Stimulated activated CD4-positive, alpha-beta T cell treated with anti-CD3 and anti-CD28 coated beads, Interleukin-2, amount 100 ng/mL, for 4 hours (primary cell): ENCODE measurements at regions not wholly inside any gene's neighbourhood (a gene's known extent, or its start where the extent isn't known, plus 50 kb on each side); places are given as distances from the start of the nearest gene placed in this dataset.

ENCODE experiments used
- DNase-seq: peaks from one replicate; pipeline ENCODE4 v3.0.0-alpha.2; 2020; ENCODE audit warnings: low read depth

DNA sequence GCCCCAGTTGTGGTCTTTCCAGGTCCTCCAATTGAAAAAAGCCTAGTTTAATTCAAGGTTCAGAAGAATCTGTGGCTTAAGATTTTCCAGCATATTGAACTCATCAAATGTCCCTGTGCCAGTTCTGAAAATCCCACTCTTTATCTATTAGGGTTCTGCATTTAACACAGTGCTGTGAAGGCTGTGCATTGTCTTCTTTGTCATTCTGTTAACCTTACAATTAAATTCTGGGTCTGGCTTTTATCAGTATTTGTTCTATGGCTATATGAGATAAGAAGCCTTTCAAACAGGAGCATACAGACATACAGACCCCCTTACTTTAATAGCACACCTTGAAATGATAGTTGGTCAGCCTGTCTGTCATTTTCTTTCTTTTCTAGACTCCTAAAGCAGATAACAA, 362.1 kb upstream of the DACH1 start:
- DNase-seq: no peak

GRCh38 chr13:72221276-72221962, 354.4 kb upstream of the DACH1 start:
- DNase-seq: no peak

GRCh38 chr13:72218966-72219365, 352.0 kb upstream of the DACH1 start:
- no peak for DNase-seq

DNA sequence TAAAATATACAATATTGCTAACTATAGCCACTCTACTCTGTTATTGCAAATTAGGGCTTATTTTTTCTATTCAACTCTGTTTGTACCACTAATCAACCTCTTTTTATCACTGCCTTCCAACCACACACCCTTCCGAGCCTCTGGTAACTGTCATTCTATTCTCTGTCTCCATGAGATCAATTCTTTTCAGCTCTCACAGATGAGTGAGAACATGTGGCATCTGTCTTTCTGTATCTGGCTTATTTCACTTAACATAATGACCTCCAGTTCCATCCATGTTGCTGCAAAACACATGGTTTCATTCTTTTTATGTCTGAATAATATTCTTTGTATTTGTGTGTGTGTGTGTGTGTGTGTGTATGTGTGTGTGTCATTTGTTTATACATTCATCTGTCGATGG, 350.1 kb upstream of the DACH1 start:
- DNase-seq: no peak

DNA sequence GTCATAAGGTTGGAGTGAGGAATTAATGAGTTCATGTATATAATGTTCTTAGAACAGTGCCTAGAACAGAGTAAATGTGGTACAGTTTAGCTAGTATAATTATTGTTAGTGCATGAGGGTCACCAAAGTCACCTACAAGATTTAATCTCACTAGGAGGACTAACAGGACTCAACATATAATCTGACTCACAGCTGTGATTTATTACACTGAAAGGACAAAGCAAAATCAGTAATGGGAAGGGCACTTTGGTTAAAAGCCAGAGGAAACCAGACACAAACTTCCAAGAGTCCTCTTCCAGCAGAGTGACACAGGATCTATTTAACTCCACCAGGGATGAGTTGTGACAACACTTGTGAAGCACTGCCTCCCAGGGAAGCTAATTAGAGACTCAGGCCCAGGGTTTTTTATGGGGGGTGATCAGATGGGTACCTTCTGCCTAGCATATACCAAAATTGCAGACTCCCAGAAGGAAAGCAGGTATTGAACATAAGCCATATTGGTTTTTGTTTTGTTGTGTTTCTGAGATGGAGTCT, 341.2 kb upstream of the DACH1 start:
- no peak for DNase-seq

DNA sequence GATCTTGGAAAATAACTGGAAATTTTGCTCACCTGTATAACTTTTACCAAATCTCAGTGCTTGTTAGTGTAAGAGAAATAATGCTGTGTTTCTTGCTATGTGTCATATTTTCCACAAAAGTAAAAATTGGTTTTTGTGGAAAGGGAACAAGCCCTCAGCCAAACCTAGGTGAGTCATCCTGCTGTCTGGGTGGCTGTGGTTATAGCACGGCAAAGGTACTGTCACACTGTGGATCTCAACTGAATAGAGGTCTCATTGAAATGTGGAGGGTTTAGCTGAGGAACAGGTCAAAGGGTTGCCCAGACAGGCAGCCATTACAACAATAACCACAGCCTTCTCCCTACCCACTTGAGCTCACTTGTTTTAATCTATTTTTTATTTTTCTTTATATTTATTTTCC, 338.8 kb upstream of the DACH1 start:
- no peak for DNase-seq

DNA sequence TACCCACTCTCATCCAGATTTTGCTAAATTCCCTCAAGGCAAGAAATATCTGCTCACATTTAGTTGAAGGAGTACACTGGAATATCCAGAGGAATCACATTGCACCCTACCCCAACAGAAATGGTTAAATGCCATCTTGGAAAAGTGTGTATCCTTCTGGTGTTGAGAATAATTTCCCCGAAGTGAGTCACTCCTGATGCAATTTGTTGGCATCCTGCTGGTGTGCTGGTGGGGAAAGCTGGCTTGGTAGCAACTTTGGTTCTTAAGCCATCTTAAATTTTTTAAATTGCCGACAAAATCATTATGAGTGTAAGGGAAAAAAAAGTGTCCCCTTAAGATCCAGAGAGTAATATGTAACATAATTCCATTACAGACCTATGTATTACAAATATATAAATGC, 337.3 kb upstream of the DACH1 start:
- DNase-seq: no peak

DNA sequence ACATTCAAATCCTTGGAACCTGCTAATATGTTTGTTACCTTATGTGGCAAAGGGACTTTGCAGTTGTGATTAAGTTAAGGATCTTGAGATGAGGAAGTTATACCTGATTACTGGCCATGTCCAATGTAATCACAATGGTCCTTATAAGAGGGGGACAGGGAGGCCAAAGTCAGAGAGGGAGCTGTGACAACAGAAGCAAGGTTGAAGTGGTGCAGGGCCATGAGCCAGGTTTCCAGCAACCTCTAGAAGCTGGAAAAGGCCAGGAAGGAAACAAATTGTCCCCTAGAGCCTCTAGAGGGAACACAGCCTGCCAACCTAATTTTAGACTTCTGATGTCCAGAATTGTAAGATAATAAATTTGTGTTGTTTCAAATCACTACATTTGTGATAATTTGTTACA, 334.7 kb upstream of the DACH1 start:
- DNase-seq: no peak

GRCh38 chr13:72199640-72200039, 332.6 kb upstream of the DACH1 start:
- no peak for DNase-seq

GRCh38 chr13:72198967-72199560, 332.1 kb upstream of the DACH1 start:
- no peak for DNase-seq

DNA sequence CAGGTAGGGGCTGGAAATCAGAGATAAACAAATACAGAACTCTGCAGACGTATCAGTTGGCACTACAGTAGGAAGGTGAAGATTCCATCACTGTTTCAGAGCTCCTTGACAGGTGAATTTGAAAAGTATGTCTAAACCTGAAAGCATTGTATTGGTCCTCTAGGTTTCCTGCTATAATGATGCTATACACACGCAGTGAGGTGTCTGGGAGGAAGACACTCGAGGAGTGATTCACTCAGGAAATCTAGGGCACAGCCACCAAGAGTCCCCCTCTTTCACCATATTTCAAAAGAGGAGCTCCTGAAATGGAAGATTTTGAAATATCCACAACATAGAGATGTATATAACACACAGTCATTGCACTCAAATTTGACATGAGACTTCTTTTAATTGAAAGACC, 331.0 kb upstream of the DACH1 start:
- DNase-seq: no peak

- no peak for DNase-seq
Observed at GRCh38 chr13:72195044-72195704, 328.2 kb upstream of the DACH1 start.

DNA sequence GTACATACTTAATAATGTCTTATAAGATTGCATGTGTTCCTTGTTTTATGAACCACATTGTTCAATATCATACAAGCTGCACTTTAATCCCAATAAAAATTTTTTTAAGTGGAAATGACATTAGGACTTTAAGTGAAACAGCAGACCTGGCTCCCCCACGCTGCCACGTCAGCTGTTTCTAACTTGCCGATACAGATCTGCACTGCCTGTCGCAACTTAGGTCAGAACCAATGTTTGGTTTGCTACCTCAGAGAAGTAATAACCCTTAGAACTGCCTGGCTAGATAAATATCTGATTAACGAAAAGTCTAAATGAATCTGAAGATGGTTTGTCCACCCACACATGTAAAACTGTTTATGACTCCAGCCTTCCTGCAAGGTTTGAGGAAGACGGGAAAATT, 327.5 kb upstream of the DACH1 start:
- no peak for DNase-seq

GRCh38 chr13:72186730-72187422, 319.9 kb upstream of the DACH1 start:
- DNase-seq: no peak

GRCh38 chr13:72185776-72186175, 318.8 kb upstream of the DACH1 start:
- DNase-seq: no peak

DNA sequence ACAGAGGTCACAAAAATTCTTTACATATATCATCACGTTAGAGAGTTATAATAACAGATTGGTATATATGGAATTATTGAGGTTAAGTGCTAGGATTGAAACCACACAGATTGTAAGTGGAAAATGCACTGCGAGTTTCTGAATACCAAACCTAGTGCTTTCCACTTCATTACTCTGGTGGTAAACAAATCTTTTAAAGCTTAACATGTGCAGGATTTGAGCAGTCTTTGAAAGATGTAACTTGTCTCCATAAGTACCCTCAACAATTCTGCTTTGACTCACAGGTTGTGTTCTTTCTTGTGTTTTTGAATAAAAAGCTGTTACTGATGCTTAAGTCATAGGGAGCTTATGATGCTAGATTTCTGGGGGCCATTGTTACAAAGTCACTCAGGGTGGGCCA, 314.7 kb upstream of the DACH1 start:
- DNase-seq: no peak

DNA sequence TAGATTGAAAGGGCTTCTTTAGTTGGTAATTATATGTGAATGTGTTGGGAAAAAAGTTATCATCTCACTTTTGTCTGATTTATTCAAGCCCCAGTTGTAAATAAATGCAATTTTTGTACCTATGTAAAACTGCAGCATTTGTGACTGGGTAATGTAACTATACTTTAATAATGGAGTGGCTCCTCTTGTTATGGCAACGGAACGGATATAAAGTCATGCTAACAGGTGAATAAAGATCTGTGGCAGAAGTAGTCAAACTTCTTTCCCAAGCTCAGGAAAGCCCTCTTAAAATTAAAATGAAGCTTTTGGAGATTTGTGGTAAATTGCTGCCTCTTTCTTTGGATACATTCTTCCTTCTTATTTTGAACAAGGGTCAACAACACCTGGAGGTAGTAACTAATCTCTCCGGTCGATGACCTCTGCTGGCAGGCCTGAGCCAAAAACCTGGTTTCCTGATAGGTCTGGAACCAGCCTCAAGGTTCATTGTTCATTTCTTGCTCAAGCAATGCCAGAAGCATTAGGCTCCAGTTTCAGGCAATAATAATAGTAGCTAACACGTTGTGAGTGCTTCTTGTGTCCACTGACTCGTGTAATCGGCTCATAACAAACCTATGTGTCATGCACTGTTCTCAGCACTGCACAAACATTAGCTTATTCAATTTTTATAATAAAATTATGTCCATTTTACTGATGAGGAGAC, 313.4 kb upstream of the DACH1 start:
- DNase-seq: no peak

DNA sequence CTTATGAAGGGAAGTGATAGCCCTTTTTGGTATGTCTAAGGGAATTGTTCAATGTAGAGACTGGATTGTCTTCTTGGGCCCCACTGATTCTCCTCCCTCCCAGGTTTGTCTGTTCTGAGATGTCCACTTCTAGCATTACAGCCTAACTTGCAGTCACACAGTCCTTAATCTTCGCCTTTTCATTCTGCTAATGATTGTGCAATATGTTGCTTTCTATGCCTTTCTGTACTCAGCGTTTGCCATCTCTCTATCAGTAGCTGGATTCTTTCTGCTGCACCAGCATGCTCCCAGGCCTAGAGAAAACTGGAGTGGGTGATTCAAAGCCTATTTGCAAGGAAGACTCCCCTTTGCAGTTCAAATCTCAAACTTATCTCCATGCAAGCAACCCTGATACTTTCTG, 307.5 kb upstream of the DACH1 start:
- DNase-seq: no peak

GRCh38 chr13:72170571-72170970, 303.6 kb upstream of the DACH1 start:
- no peak for DNase-seq

- DNase-seq: no peak
Observed at GRCh38 chr13:72168126-72168855, 301.3 kb upstream of the DACH1 start.

- no peak for DNase-seq
Observed at GRCh38 chr13:72166102-72166650, 299.2 kb upstream of the DACH1 start.
